ENCODE measurements at regions not wholly inside any gene's neighbourhood (a gene's known extent, or its start where the extent isn't known, plus 50 kb on each side); places are given as distances from the start of the nearest gene placed in this dataset.

DNA sequence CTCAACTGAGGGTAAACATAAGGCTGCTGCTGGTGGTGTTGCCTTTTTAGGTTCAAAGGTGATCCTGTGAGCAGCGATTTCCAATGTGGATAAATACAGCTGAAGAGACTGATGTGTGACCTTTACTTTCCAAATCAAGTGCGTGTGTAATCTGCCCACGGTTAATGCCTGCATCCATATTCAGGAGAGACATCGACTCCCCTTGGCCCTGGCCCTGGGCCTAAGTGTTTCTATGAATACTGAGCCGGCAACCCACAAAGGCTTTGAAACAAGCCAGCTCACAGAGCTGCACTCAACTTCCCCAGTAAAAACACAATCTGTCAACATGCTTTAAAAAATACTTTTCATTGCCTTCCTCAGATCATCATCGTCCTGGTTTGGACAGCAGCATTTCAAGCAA is 1026.6 kb downstream of the TMEM182 start:
- Histone ChIP-seq H3F3A (replicated peaks; ENCODE audit: insufficient read depth) (peaks cover 6% of the 10 kb centered on the region), H3K27ac (ENCODE audit: low read depth in 2 of 2, low read length in 1 of 2) (no peak overlapping the region), H3K9me2 (no peaks in the 10 kb centered on the region), H4K20me1 (ENCODE audit: insufficient read depth) (no peaks in the 10 kb centered on the region), H3K4me3 (ENCODE audit: low read depth in 2 of 2, low read length in 1 of 2) (no peak overlapping the region), H3K27me3 (ENCODE audit: insufficient read depth) (no peaks in the 10 kb centered on the region), H3K9me3 (no peaks in the 10 kb centered on the region), H2AFZ (ENCODE audit: low read depth) (no peak overlapping the region), H3K4me1 (ENCODE audit: control insufficient read depth in 1 of 2, insufficient read depth in 2 of 2, low read depth in 1 of 2, low read length in 1 of 2) (no peaks in the 10 kb centered on the region), H3K36me3 (replicated peaks in 1 of 2; ENCODE audit: control insufficient read depth in 1 of 2, insufficient read depth in 2 of 2, low read length in 1 of 2) (no peaks in the 10 kb centered on the region), H3K4me2 (no peak overlapping the region), H3K9ac (no peak overlapping the region), H3K79me2 (ENCODE audit: insufficient read depth) (no peaks in the 10 kb centered on the region)
- POLR2A ChIA-PET, result no interaction called here
- WGBS (ENCODE audit: low lambda C conversion rate), result 3% methylated on average over 6 of the region's 6 CpGs
- no peak for TF ChIP-seq NFIC (IDR thresholded peaks at IDR 0.05; ENCODE audit: borderline replicate concordance)
- TF ChIP-seq, protein P1, sequence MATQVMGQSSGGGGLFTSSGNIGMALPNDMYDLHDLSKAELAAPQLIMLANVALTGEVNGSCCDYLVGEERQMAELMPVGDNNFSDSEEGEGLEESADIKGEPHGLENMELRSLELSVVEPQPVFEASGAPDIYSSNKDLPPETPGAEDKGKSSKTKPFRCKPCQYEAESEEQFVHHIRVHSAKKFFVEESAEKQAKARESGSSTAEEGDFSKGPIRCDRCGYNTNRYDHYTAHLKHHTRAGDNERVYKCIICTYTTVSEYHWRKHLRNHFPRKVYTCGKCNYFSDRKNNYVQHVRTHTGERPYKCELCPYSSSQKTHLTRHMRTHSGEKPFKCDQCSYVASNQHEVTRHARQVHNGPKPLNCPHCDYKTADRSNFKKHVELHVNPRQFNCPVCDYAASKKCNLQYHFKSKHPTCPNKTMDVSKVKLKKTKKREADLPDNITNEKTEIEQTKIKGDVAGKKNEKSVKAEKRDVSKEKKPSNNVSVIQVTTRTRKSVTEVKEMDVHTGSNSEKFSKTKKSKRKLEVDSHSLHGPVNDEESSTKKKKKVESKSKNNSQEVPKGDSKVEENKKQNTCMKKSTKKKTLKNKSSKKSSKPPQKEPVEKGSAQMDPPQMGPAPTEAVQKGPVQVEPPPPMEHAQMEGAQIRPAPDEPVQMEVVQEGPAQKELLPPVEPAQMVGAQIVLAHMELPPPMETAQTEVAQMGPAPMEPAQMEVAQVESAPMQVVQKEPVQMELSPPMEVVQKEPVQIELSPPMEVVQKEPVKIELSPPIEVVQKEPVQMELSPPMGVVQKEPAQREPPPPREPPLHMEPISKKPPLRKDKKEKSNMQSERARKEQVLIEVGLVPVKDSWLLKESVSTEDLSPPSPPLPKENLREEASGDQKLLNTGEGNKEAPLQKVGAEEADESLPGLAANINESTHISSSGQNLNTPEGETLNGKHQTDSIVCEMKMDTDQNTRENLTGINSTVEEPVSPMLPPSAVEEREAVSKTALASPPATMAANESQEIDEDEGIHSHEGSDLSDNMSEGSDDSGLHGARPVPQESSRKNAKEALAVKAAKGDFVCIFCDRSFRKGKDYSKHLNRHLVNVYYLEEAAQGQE (IDR thresholded peaks at IDR 0.05; ENCODE audit: low read depth, low read length), result no peak
- no peak for TF ChIP-seq TAF1 (IDR thresholded peaks at IDR 0.05; ENCODE audit: borderline replicate concordance, low read depth, low read length)
- TF ChIP-seq, protein P2, sequence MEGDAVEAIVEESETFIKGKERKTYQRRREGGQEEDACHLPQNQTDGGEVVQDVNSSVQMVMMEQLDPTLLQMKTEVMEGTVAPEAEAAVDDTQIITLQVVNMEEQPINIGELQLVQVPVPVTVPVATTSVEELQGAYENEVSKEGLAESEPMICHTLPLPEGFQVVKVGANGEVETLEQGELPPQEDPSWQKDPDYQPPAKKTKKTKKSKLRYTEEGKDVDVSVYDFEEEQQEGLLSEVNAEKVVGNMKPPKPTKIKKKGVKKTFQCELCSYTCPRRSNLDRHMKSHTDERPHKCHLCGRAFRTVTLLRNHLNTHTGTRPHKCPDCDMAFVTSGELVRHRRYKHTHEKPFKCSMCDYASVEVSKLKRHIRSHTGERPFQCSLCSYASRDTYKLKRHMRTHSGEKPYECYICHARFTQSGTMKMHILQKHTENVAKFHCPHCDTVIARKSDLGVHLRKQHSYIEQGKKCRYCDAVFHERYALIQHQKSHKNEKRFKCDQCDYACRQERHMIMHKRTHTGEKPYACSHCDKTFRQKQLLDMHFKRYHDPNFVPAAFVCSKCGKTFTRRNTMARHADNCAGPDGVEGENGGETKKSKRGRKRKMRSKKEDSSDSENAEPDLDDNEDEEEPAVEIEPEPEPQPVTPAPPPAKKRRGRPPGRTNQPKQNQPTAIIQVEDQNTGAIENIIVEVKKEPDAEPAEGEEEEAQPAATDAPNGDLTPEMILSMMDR (IDR thresholded peaks at IDR 0.05), result no peak
- TF ChIP-seq ELF1 (IDR thresholded peaks at IDR 0.05), result no peak
- TF ChIP-seq YY1 (IDR thresholded peaks at IDR 0.05; ENCODE audit: low read depth), result no peak
- TF ChIP-seq FOXJ3 (CRISPR knock-in tag; IDR thresholded peaks at IDR 0.05), result no peak
- no peak for TF ChIP-seq RFX5 (IDR thresholded peaks at IDR 0.05; ENCODE audit: low read length)
- TF ChIP-seq RCOR1 (IDR thresholded peaks at IDR 0.05; ENCODE audit: low read length), result no peak
- no peak for TF ChIP-seq MEF2A (IDR thresholded peaks at IDR 0.05; ENCODE audit: borderline replicate concordance, low read depth)
- no peak for TF ChIP-seq RAD21 (IDR thresholded peaks at IDR 0.05; ENCODE audit: low read length)
- TF ChIP-seq GABPA (IDR thresholded peaks at IDR 0.05; ENCODE audit: low read depth), result no peak
- no peak for DNase-seq
- CTCF ChIA-PET, result no interaction called here

DNA sequence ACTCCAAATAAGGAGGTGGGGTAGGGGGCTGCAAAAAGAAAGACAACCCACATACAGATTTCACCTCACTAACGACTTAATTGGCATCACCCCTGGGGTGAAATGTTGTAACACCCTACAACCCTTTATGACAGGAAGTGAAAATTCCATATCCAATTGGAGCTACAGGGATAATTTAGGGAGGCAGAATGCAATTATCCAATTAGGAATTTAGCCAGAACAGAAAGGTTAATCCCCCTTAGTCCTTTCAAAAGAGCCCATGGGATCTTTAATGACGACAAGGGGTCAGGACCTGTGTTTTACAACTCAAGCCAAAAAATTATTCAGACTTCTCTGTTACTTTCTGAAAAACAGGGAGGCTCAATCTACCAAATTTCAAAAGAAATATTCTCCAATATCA is 1027.1 kb downstream of the TMEM182 start:
- Histone ChIP-seq H2AFZ (ENCODE audit: low read depth) (no peak overlapping the region), H3K4me3 (ENCODE audit: low read depth in 2 of 2, low read length in 1 of 2) (no peak overlapping the region), H3K9ac (no peak overlapping the region), H3K27ac (ENCODE audit: low read depth in 2 of 2, low read length in 1 of 2) (no peak overlapping the region), H3K4me1 (ENCODE audit: control insufficient read depth in 1 of 2, insufficient read depth in 2 of 2, low read depth in 1 of 2, low read length in 1 of 2) (no peaks in the 10 kb centered on the region), H3K27me3 (ENCODE audit: insufficient read depth) (no peaks in the 10 kb centered on the region), H3K36me3 (replicated peaks in 1 of 2; ENCODE audit: control insufficient read depth in 1 of 2, insufficient read depth in 2 of 2, low read length in 1 of 2) (no peaks in the 10 kb centered on the region), H3F3A (replicated peaks; ENCODE audit: insufficient read depth) (peaks cover 6% of the 10 kb centered on the region), H3K79me2 (ENCODE audit: insufficient read depth) (no peaks in the 10 kb centered on the region), H3K9me2 (no peaks in the 10 kb centered on the region), H3K9me3 (no peaks in the 10 kb centered on the region), H4K20me1 (ENCODE audit: insufficient read depth) (no peaks in the 10 kb centered on the region), H3K4me2 (no peak overlapping the region)
- TF ChIP-seq FOXM1 (IDR thresholded peaks at IDR 0.05; ENCODE audit: low read depth) (no peak), EZH2phosphoT487 (IDR thresholded peaks at IDR 0.05; ENCODE audit: borderline replicate concordance, low read depth) (no peak)
- POLR2A ChIA-PET, result no interaction called here
- no peak for DNase-seq
- WGBS (ENCODE audit: low lambda C conversion rate), result 6% methylated on average over 2 of the region's 2 CpGs
- CTCF ChIA-PET, result no interaction called here
